Dedifferentiated amniotic fluid mesenchymal stem cell (primary cell): ENCODE measurements at regions not wholly inside any gene's neighbourhood (a gene's known extent, or its start where the extent isn't known, plus 50 kb on each side); places are given as distances from the start of the nearest gene placed in this dataset.
A peak's percentile ranks its signal among the peaks of the same experiment; 100 is the strongest.
"Not testable (repeated sequence)": the region's sequence is repeated elsewhere in the genome, so short reads cannot be mapped to it uniquely, and the experiment has no call there.

ENCODE experiments used
- DNase-seq: peaks from one replicate; pipeline ENCODE4 v3.0.0-alpha.2; 2016; ENCODE audit errors: extremely low spot score

GRCh38 chr3:112736805-112737566 is 96.0 kb upstream of the CCDC80 start:
- DNase-seq: no peak

GRCh38 chr3:112736386-112736785 is 95.4 kb upstream of the CCDC80 start:
- no peak for DNase-seq

GRCh38 chr3:112735926-112736325 is 95.0 kb upstream of the CCDC80 start:
- DNase-seq: no peak

- peak; percentile 50 for DNase-seq
These were observed 93.9 kb upstream of the CCDC80 start for GRCh38 chr3:112734736-112735350.

GRCh38 chr3:112734171-112734570 is 93.2 kb upstream of the CCDC80 start:
- no peak for DNase-seq

DNA sequence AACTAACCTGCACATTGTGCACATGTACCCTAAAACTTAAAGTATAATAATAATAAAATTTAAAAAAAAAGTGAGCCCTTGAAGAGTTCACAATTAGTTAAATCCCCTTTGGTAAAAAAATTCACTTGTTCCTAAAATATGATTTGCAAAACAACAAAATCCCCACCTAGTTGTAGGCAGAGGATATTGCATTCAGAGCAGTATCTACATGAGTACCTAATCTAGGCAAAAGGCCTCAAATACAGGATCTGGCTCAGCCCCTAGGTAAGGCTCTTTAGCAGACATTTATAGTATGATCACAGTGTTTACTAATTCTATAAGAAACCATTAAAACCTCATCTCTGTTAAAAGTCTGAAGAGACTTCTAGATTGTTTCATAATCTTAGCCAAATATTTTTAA is 89.3 kb upstream of the CCDC80 start:
- no peak for DNase-seq

DNA sequence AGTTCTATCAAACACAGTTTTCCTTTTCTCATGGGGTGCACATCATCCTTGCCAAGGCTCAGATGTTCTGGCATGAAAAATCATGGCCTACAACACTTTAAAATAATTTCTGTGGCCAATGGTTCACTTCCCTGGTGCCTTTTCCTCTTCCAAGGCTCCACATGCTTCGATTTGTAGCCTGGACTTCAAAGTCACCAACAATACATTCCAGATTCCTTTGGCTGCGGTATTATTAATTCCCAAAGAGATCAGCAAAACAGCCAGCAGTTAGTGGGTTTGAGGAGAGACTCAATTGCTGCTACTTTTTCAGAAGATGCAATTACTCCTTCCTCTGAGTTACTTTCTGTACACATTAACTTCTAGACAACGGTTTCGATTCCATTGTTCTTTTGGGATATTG is 80.3 kb upstream of the CCDC80 start:
- no peak for DNase-seq

DNA sequence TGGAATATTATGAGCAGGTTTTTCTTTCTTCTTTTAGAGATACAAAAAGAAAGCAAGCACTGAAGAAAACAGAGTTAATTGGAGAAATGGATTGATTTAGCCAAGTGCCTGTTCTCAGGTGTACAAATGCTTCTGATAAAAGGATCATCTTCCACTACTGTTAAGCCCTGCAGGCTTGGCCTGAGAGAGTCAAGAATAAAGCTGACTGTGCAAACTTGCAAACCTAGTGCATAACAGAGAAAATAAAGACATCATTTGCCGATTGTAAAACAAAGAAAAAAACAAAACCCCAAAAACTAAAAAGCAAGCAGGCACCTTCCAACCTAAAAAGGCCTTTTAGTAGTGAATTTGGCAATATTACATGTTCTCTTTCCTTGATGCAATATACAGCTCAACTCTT is 78.0 kb upstream of the CCDC80 start:
- no peak for DNase-seq

GRCh38 chr3:112718516-112718915 is 77.6 kb upstream of the CCDC80 start:
- no peak for DNase-seq

DNA sequence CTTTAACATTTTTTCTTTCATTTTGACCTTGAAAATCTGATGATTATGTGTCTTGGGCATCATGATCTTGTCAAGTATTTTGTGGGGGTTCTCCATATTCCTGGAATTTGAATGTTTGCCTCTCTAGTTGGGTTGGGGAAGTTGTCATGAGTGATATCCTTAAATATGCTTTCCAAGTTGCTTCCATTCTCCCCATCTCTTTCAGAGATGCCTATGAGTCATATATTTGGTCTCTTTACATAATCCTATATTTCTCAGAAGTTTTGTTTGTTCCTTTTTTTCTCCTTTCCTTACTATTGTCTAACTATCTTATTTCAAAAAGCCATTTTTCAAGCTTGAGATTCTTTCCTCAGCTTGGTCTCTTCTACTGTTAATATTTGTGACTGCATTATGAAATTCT is 69.0 kb upstream of the CCDC80 start:
- no peak for DNase-seq

- DNase-seq: no peak
These were observed 58.6 kb upstream of the CCDC80 start for GRCh38 chr3:112699436-112699978.

DNA sequence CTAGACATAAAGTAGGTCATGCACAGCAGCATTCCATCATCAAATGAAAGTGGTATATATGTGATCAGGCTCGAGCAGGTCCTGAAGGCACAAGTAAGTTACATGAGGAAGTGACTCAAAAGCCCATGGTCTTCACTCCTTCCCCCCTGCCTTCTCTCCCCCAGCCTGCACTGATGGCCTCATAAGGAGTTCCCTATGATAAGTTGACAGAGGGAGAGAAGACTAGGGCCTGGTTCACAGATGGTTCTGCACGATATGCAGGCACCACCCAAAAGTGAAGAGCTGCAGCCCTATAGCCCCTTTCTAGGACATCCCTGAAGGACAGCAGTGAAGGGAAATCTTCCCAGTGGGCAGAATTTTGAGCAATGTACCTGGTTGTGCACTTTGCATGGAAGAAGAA is 57.5 kb upstream of the CCDC80 start:
- DNase-seq: not testable (repeated sequence)

DNA sequence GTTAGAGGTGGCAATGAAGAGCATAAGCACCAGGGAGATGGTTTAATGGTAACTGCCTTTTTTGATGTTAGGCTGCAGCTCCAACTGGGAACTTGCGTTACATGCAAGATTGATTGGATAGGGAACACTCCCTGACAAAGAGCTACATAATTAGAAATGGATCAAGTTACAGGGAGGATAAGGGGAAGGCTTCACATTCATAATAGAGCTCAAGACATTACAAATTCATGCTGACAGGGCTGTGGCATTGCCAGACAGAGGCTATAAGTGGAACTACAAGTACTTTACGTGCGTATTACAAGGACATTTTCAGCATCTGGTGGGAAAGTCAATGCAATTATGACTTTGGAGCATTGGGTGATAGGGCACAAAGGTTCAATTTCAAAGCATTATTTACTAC is 55.3 kb upstream of the CCDC80 start:
- not testable (repeated sequence) for DNase-seq

DNA sequence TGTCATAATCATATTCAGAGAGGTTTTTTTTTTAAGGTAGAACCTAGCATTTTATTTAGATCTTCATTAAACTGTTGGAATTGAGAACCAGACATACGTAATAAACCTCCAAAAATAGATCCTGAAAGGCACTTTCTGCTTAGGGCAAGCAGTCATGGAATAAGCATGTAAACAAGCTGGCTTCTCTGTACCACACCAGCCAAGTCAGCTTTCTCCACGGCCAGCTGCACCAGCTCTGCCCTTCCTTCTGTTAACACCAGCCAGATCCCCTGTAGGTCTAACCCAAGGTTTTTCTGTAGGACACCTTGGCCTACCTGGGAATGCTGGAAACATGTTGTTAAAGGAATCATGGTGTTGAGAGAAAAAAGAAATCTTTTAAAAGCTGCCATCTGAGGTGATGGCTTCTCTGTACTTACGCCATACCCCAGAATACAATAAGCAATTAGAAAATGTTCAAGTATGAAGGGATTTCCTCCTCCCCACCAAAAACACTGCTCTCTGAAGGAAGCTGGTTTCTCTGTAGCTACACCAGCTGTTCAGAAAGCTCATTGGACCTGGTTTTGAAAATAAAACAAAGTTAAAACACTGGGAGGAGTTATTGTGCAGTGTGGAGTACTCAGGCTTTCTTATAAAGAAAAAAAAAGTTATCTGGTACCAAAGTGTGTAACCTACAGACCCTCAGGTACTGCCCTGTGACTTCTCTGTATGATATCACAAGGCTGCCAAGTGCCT is 54.6 kb upstream of the CCDC80 start:
- DNase-seq: not testable (repeated sequence)

DNA sequence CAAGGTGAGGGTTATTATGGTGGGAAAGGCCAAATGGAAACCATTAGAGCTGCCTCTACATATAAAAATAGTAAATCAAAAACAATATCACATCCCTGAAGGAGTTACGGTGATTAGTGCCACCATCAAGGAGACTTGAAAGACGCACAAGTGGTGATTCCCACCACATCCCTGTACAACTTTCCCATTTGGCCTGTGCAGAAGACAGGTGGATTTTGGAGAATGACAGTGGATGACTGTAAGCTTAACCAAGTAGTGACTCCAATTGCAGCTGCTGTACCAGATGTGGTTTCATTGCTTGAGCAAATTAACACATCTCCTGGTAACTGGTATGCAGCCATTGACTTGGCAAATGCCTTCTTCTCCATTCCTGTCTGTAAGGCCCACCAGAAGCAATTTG is 54.0 kb upstream of the CCDC80 start:
- not testable (repeated sequence) for DNase-seq

DNA sequence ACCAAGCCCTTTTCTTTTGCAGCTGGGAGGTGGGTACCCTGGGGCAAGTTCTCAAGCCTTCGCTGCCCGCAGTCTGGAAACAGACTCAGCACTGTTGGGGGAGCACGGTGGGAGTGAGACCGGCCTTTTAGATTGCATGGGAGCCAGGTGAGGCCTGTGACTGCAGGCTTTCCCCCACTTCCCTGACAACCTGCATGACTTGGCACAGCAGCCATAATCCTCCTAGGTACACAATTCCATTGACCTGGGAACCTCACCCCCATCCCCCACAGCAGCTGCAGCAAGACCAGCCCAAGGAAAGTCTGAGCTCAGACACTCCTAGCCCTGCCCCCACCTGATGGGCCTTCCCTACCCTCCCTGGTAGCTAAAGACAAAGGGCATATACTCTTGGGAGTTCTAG is 52.2 kb upstream of the CCDC80 start:
- DNase-seq: no peak
